ENCODE measurements at regions not wholly inside any gene's neighbourhood (a gene's known extent, or its start where the extent isn't known, plus 50 kb on each side); places are given as distances from the start of the nearest gene placed in this dataset.

- TF ChIP-seq CTCF (IDR thresholded peaks at IDR 0.05; ENCODE audit: insufficient read depth, low read depth, low read length, missing control alignments): no peak
- no peak overlapping the region for H3K4me3 ChIP-seq (ENCODE audit: low read length)
- DNase-seq (ENCODE audit: low read depth): no peak
Observed at GRCh38 chr1:84060781-84061180, 61.8 kb upstream of the TTLL7 start.

- DNase-seq (ENCODE audit: low read depth): no peak
- TF ChIP-seq CTCF (IDR thresholded peaks at IDR 0.05; ENCODE audit: insufficient read depth, low read depth, low read length, missing control alignments): no peak
- H3K4me3 ChIP-seq (ENCODE audit: low read length): no peak overlapping the region
Observed at GRCh38 chr1:84048820-84049219, 49.9 kb upstream of the TTLL7 start.

All from epithelial cell of esophagus (primary cell).